Fibroblast of lung (primary cell): ENCODE measurements at regions not wholly inside any gene's neighbourhood (a gene's known extent, or its start where the extent isn't known, plus 50 kb on each side); places are given as distances from the start of the nearest gene placed in this dataset.
"Not testable (repeated sequence)": the region's sequence is repeated elsewhere in the genome, so short reads cannot be mapped to it uniquely, and the experiment has no call there.

Source experiments
- DNase-seq, 2 donors: peaks; one replicate each; pipeline versions ENCODE4 v3.0.0 to v3.0.0-alpha.2; 2010; ENCODE audit warnings: low read depth in 2 of 2
- H2AFZ ChIP-seq: 2 replicates; pipeline ENCODE4 v1.5.1; 2012; ENCODE audit warnings: low read length, control low read depth, inconsistent platforms
- H3K27ac ChIP-seq: 2 replicates; pipeline ENCODE4 v1.5.1; 2011; ENCODE audit warnings: low read length, control low read depth; ENCODE audit not compliant: insufficient read depth
- H3K27me3 ChIP-seq: 2 replicates; pipeline ENCODE4 v1.5.1; 2011; ENCODE audit warnings: mild to moderate bottlenecking, low read length; ENCODE audit not compliant: control insufficient read depth, insufficient read depth
- H3K36me3 ChIP-seq: 2 replicates; pipeline ENCODE4 v1.5.1; 2011; ENCODE audit warnings: low read length; ENCODE audit not compliant: control insufficient read depth, insufficient read depth
- H3K4me1 ChIP-seq: 2 replicates; pipeline ENCODE4 v1.5.1; 2011; ENCODE audit warnings: low read length; ENCODE audit not compliant: control insufficient read depth, insufficient read depth; ENCODE audit errors: extremely low read depth
- H3K4me2 ChIP-seq: 2 replicates; pipeline ENCODE4 v1.5.1; 2011; ENCODE audit warnings: low read length, control low read depth; ENCODE audit not compliant: insufficient read depth; ENCODE audit errors: extremely low read depth
- H3K4me3 ChIP-seq, 4 experiments: fragments of 200-600 bp in 1 of 4; sonication (generic) in 1 of 4; replicated peaks in 1 of 4; 2 replicates each; pipeline ENCODE4 v1.5.1; 2011 to 2016; ENCODE audit warnings: low read length in 4 of 4, low read depth in 3 of 4, mild to moderate bottlenecking in 3 of 4, control low read depth in 2 of 4, inconsistent platforms in 1 of 4, mixed read lengths in 1 of 4; ENCODE audit not compliant: insufficient read depth in 1 of 4; ENCODE audit errors: control extremely low read depth in 1 of 4
- H3K79me2 ChIP-seq: 2 replicates; pipeline ENCODE4 v1.5.1; 2012; ENCODE audit warnings: mild to moderate bottlenecking, low read length, inconsistent platforms; ENCODE audit not compliant: control insufficient read depth, insufficient read depth
- H3K9ac ChIP-seq: 2 replicates; pipeline ENCODE4 v1.5.1; 2011; ENCODE audit warnings: mild to moderate bottlenecking, low read length, control low read depth; ENCODE audit not compliant: insufficient read depth
- H3K9me3 ChIP-seq: 2 replicates; pipeline ENCODE4 v1.5.1; 2012; ENCODE audit warnings: low read depth, low read length; ENCODE audit not compliant: control insufficient read depth, insufficient read depth
- H4K20me1 ChIP-seq: 2 replicates; pipeline ENCODE4 v1.5.1; 2011; ENCODE audit warnings: low read length; ENCODE audit not compliant: control insufficient read depth, insufficient read depth; ENCODE audit errors: extremely low read depth
- CTCF ChIP-seq, 2 donors: IDR thresholded peaks in 1 of 2; conservative IDR thresholded peaks in 1 of 2; 1 replicate in 1 of 2; 2 replicates in 1 of 2; pipeline ENCODE4 v1.5.1; 2011 to 2012; ENCODE audit warnings: low read length in 2 of 2, control low read depth in 1 of 2, inconsistent platforms in 1 of 2, low read depth in 1 of 2, mild to moderate bottlenecking in 1 of 2
- EZH2 ChIP-seq: IDR thresholded peaks from 2 replicates; pipeline ENCODE4 v1.5.1; 2012; ENCODE audit warnings: low read length, control low read depth, mild to moderate bottlenecking; ENCODE audit errors: missing control alignments

- no peaks in the 10 kb centered on the region for H3K27me3 ChIP-seq
- TF ChIP-seq CTCF (conservative IDR thresholded peaks at IDR 0.05 in 1 of 2, IDR thresholded peaks at IDR 0.05 in 1 of 2; ENCODE audit: low read depth in 1 of 2, low read length in 2 of 2): no peak
- no peak for TF ChIP-seq EZH2
These were observed 368.4 kb downstream of the PRDM5 start for GRCh38 chr4:120554086-120554485.

GRCh38 chr4:120550624-120551220 lies 371.8 kb downstream of the PRDM5 start:
- not testable (repeated sequence) for H3K9ac ChIP-seq, H3K79me2 ChIP-seq, H3K4me2 ChIP-seq, H3K27me3 ChIP-seq, DNase-seq, H4K20me1 ChIP-seq, H3K27ac ChIP-seq, H3K36me3 ChIP-seq, H2AFZ ChIP-seq, H3K4me1 ChIP-seq, H3K9me3 ChIP-seq, H3K4me3 ChIP-seq

More at GRCh38 chr4:120554086-120554485, 368.4 kb downstream of the PRDM5 start:
- no peaks in the 10 kb centered on the region for H4K20me1 ChIP-seq
- no peaks in the 10 kb centered on the region for H3K4me1 ChIP-seq
- no peak overlapping the region for H3K27ac ChIP-seq
- H3K79me2 ChIP-seq: no peaks in the 10 kb centered on the region
- no peak for DNase-seq
- no peaks in the 10 kb centered on the region for H3K9me3 ChIP-seq
- no peak overlapping the region for H3K4me3 ChIP-seq
- H3K36me3 ChIP-seq: no peaks in the 10 kb centered on the region
- H3K9ac ChIP-seq: no peak overlapping the region
- no peak overlapping the region for H2AFZ ChIP-seq
- H3K4me2 ChIP-seq: no peak overlapping the region

GRCh38 chr4:120549011-120549570 lies 373.4 kb downstream of the PRDM5 start:
- no peaks in the 10 kb centered on the region for H4K20me1 ChIP-seq
- H3K4me2 ChIP-seq: no peak overlapping the region
- no peak overlapping the region for H3K4me3 ChIP-seq
- no peaks in the 10 kb centered on the region for H3K27me3 ChIP-seq
- no peak overlapping the region for H2AFZ ChIP-seq
- H3K27ac ChIP-seq: no peak overlapping the region
- H3K79me2 ChIP-seq: no peaks in the 10 kb centered on the region
- no peak overlapping the region for H3K9ac ChIP-seq
- no peaks in the 10 kb centered on the region for H3K4me1 ChIP-seq
- no peak for DNase-seq
- no peaks in the 10 kb centered on the region for H3K36me3 ChIP-seq
- TF ChIP-seq EZH2 (no peak), CTCF (conservative IDR thresholded peaks at IDR 0.05 in 1 of 2, IDR thresholded peaks at IDR 0.05 in 1 of 2; ENCODE audit: low read depth in 1 of 2, low read length in 2 of 2) (no peak)
- H3K9me3 ChIP-seq: no peaks in the 10 kb centered on the region
